Rectal smooth muscle tissue (tissue), 1 donor: ENCODE measurements at regions not wholly inside any gene's neighbourhood (a gene's known extent, or its start where the extent isn't known, plus 50 kb on each side); places are given as distances from the start of the nearest gene placed in this dataset.
A peak's percentile ranks its signal among the peaks of the same experiment; 100 is the strongest.

ENCODE experiments used
- H3K27ac ChIP-seq: one replicate; pipeline ENCODE4 v1.7.0; 2013; ENCODE audit warnings: low read depth, low read length, inconsistent platforms
- H3K27me3 ChIP-seq: one replicate; pipeline ENCODE4 v1.7.0; 2013; ENCODE audit warnings: low read length; ENCODE audit not compliant: control insufficient read depth, insufficient read depth
- H3K36me3 ChIP-seq: one replicate; pipeline ENCODE4 v1.7.0; 2013; ENCODE audit warnings: low read length; ENCODE audit not compliant: control insufficient read depth, insufficient read depth
- H3K4me1 ChIP-seq: one replicate; pipeline ENCODE4 v1.7.0; 2013; ENCODE audit warnings: low read length; ENCODE audit not compliant: control insufficient read depth, insufficient read depth
- H3K4me3 ChIP-seq: one replicate; pipeline ENCODE4 v1.7.0; 2013; ENCODE audit warnings: low read length
- H3K9ac ChIP-seq: one replicate; pipeline ENCODE4 v1.7.0; 2013; ENCODE audit warnings: low read length

DNA sequence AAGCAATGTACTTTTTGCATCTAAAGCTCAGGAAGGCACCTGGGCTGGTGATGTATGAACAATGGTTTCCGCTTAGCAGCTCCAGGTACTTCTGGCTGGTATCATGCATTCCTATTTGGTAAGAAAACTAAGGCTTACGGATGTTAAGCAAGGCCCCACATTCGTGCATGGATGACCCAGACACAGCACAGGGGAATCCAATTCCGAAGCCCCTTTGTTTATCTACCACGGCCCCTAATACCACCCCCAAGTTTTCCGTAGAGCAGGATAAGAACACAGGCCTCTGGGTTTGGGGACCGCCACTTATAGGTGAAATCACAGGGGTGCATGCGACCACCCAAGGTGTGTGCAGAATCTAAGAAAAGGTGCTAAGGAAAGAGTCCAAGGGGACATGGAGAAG, 192.1 kb upstream of the ID2 start:
- Histone ChIP-seq H3K27me3 (no peaks in the 10 kb centered on the region), H3K4me1 (peaks cover 5% of the 10 kb centered on the region), H3K36me3 (no peaks in the 10 kb centered on the region), H3K27ac (peak overlapping the region; percentile 11), H3K4me3 (no peak overlapping the region), H3K9ac (no peak overlapping the region)

DNA sequence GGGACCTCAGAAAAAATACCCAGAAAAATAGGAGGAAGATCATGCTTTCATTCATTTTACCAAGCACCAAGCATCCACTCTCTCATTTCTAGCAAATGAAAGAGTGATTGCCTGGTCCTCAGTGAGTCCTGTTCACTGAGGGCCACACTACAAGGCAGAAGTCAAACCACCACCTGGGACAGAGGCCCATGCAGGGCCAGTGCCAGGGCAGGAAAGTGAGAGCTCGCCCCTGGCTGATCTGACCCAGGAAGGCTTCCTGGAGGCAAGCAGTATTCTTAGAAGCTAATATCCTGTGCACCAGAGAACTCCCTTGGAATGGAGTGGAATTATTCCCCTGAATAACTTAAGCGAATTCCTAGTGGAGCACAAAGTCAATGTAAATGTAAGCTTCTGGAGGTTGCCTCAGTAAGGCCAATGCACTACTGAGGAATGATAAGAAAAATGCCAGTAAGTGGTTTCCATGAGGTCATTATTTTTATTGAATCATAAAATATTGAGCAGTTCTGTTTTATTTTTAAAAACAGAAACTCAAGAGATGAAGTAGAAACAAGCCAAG, 191.6 kb upstream of the ID2 start:
- H3K27ac ChIP-seq = peak overlapping the region; percentile 11
- peaks cover 5% of the 10 kb centered on the region for H3K4me1 ChIP-seq
- no peak overlapping the region for H3K4me3 ChIP-seq

DNA sequence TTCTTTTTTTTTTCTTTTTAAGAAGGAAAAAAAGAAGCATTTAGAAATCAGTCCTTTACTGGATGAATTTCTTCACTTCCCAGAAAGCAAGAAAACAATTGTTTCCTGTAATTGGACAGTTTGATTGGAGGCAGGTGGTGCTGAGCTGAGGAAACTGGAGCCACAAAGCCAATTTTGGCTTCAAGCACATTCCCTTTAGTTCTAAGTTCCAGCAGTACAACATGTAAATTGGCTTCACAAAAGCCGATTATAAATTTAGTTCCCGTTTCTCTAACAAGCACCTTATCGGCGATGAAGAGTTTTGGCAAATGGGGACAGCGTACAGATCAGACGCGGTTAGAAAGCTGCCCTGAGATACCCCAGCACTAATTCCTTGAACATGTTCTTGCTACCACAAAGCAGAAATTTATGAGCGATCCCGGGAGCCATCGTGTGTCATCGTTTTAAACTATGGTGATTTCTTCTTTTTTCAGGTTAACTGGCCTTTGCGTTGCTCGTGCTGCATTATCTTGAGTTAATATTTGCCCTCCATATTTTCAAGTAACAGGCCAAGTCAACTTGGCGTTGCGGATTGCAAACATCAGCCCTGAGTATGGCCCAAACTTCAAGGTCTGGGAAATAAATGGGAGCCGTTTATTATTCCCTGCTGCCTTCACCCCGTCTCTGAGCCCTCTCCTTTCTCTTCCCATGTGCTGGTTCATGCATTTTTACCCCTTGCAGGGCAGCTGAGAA, 190.4 kb upstream of the ID2 start:
- Histone ChIP-seq H3K27me3 (no peaks in the 10 kb centered on the region), H3K36me3 (no peaks in the 10 kb centered on the region), H3K9ac (no peak overlapping the region), H3K4me3 (no peak overlapping the region), H3K27ac (no peak overlapping the region), H3K4me1 (peaks cover 5% of the 10 kb centered on the region)

More for the DNA sequence above, 191.6 kb upstream of the ID2 start:
- Histone ChIP-seq H3K36me3 (no peaks in the 10 kb centered on the region), H3K9ac (no peak overlapping the region), H3K27me3 (no peaks in the 10 kb centered on the region)

GRCh38 chr2:8494151-8494550, 187.7 kb upstream of the ID2 start:
- Histone ChIP-seq H3K4me3 (no peak overlapping the region), H3K4me1 (peaks cover 5% of the 10 kb centered on the region), H3K9ac (no peak overlapping the region), H3K27me3 (no peaks in the 10 kb centered on the region), H3K27ac (no peak overlapping the region), H3K36me3 (no peaks in the 10 kb centered on the region)

GRCh38 chr2:8494589-8494988, 187.3 kb upstream of the ID2 start:
- H3K36me3 ChIP-seq = no peaks in the 10 kb centered on the region
- H3K9ac ChIP-seq = no peak overlapping the region
- H3K27ac ChIP-seq = no peak overlapping the region
- no peak overlapping the region for H3K4me3 ChIP-seq
- H3K27me3 ChIP-seq = no peaks in the 10 kb centered on the region
- peaks cover 5% of the 10 kb centered on the region for H3K4me1 ChIP-seq

- Histone ChIP-seq H3K9ac (no peak overlapping the region), H3K4me3 (no peak overlapping the region), H3K27me3 (no peaks in the 10 kb centered on the region), H3K27ac (no peak overlapping the region), H3K4me1 (peaks cover under 1% of the 10 kb centered on the region), H3K36me3 (no peaks in the 10 kb centered on the region)
Measured at GRCh38 chr2:8495189-8495989, 186.5 kb upstream of the ID2 start.

DNA sequence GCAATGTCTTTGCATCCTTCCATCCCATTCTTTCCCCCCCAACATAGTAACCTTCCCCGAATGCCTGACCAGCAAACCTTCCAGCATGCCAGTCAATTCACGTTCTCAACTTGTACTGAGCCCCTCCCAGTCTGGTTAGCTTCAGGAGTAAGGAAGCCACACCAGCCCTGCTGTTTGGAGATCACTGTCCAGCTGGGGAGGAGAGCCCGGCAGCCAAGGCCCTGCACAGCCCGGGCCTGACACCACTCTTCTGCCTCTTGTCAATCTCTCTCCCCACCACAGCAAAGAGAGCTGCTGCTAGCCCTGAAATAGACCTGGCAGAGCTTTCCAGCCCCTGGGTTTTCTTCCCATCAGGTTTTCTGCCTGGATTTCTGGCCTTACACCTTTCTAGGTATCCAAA, 185.8 kb upstream of the ID2 start:
- H3K4me1 ChIP-seq = no peaks in the 10 kb centered on the region
- no peak overlapping the region for H3K27ac ChIP-seq
- no peaks in the 10 kb centered on the region for H3K36me3 ChIP-seq
- H3K27me3 ChIP-seq = no peaks in the 10 kb centered on the region
- H3K4me3 ChIP-seq = no peak overlapping the region
- H3K9ac ChIP-seq = no peak overlapping the region

DNA sequence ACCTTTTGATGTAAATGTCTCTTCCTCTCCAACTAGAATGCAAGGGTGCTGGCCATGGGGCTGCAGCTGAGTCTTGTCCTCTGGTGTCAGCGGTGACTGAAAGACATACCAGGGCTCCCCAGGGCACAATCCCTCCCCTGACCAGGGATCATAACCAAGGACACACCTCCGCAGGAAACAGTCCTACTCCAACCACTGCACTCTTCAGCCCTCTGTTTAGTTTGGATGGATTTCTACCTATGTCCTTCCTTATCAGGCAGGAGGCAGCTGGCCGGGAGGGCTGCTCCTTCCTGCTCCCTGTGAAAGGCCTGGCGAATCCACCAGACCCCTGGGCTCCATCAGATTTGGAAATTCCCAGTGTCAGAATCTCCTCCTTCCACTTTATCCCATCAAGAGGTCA, 185.2 kb upstream of the ID2 start:
- no peak overlapping the region for H3K9ac ChIP-seq
- no peaks in the 10 kb centered on the region for H3K4me1 ChIP-seq
- no peak overlapping the region for H3K27ac ChIP-seq
- H3K36me3 ChIP-seq = no peaks in the 10 kb centered on the region
- H3K4me3 ChIP-seq = no peak overlapping the region
- H3K27me3 ChIP-seq = no peaks in the 10 kb centered on the region

- no peak overlapping the region for H3K4me3 ChIP-seq
- H3K4me1 ChIP-seq = no peaks in the 10 kb centered on the region
- H3K27ac ChIP-seq = no peak overlapping the region
- H3K36me3 ChIP-seq = no peaks in the 10 kb centered on the region
- no peaks in the 10 kb centered on the region for H3K27me3 ChIP-seq
- H3K9ac ChIP-seq = no peak overlapping the region
Measured at GRCh38 chr2:8498994-8499393, 182.9 kb upstream of the ID2 start.

DNA sequence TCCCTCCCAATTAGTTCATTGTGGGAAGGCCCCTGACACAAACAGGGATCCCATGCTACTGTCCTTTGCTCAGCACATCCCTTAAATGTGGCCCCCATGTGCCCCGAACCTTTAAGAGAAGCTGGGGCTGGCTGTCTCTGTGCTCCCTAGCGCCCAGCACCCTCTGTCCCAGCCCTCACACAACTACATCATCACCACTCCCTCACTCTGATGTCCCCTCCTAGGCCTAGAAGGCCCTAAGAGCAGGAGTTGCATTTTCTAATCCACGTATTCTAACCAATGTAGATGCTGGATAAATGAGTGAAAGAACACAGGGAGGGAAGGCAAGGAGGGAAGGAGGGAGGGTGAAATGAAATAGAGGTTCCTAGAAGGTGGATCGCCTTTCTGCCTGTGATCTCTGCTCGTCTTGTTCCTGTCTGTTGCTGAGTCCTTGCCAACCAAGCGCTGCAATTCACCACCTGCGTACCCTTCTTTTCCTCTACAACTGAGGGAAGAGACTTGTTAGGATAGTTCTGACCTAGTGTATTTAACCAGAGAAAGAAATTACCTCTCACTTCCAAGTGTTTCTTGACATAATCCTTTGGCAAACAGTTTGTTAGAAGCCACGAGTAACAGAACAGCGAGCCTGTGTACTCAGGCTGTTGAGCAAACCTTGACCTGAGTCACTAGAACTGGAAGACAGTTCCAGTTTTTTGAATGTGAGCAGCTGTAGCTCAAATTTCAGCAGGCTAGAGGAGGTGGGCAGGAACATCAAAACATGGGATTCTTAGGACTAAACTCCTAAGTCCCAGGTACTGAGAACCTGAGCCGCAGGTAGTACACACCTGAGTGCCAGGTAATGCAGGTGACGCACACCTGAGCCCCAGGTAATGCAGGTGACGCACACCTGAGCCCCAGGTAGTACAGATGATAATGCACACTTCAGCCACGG, 181.5 kb upstream of the ID2 start:
- H3K4me3 ChIP-seq = no peak overlapping the region
- H3K27me3 ChIP-seq = no peaks in the 10 kb centered on the region
- H3K27ac ChIP-seq = no peak overlapping the region
- H3K36me3 ChIP-seq = no peaks in the 10 kb centered on the region
- H3K4me1 ChIP-seq = no peaks in the 10 kb centered on the region
- H3K9ac ChIP-seq = no peak overlapping the region

GRCh38 chr2:8501061-8501720, 180.7 kb upstream of the ID2 start:
- no peak overlapping the region for H3K9ac ChIP-seq
- no peak overlapping the region for H3K4me3 ChIP-seq
- no peak overlapping the region for H3K27ac ChIP-seq
- no peaks in the 10 kb centered on the region for H3K36me3 ChIP-seq
- H3K4me1 ChIP-seq = no peaks in the 10 kb centered on the region
- no peaks in the 10 kb centered on the region for H3K27me3 ChIP-seq
